NCI-H187 (cell line): ENCODE measurements at regions not wholly inside any gene's neighbourhood (a gene's known extent, or its start where the extent isn't known, plus 50 kb on each side); places are given as distances from the start of the nearest gene placed in this dataset.

Source experiments
- DNase-seq, 2 experiments: peaks; one replicate each; lab custom pipeline; 2025; lab: John Stamatoyannopoulos, UW

DNA sequence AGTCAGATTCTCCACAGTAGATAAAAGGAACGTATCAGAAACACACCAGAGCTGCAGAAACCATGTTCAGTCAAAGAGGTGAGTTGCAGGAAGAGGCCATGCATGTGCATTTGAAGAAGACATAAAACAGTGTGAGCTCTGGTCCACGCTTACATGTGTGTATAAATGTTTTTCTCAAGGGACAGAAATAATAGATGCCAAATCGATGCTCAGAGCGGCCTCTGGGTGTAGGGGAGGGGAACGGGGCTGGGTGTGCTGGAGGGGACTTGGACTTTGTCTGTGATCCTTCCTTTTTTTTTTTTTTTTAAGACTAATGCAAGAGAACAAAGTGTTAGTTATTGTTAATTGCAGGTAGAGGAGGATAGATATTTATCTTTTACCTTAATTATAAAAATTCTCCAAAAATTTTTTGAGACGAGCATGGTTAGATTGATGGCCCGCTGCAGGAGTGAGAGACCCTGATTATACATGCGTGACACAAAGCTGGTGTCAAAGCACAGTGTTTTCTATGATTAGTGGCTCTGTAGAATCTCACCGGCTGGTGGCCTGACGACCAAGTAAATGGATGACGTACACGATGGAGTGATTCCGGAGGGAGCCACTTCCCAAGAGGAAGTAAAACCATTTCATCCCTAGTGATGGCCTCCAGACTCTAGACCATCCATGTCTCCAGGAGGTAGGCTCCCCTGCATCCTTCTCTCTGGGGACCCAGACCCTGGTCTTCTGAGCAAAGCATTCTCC is 240.2 kb downstream of the ENGASE start:
- no peak for DNase-seq

DNA sequence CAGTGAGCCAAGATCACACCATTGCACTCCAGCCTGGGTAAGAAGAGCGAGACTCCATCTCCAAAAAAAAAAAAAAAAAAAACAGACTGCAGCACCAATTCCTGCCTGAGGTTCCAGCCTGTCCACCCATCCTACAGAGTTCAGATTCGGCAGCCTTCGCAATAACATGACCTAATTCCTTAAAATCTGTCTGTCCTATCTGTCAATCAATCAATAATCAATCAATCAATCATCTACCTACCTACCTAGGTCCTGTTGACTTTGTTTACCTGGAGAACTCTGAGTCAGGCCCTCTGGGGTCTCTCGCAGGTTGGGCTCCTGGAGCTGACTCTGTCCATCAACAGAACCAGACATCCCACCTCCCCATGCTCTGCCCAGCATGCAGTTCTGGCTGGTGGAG is 236.7 kb downstream of the ENGASE start:
- no peak for DNase-seq

DNA sequence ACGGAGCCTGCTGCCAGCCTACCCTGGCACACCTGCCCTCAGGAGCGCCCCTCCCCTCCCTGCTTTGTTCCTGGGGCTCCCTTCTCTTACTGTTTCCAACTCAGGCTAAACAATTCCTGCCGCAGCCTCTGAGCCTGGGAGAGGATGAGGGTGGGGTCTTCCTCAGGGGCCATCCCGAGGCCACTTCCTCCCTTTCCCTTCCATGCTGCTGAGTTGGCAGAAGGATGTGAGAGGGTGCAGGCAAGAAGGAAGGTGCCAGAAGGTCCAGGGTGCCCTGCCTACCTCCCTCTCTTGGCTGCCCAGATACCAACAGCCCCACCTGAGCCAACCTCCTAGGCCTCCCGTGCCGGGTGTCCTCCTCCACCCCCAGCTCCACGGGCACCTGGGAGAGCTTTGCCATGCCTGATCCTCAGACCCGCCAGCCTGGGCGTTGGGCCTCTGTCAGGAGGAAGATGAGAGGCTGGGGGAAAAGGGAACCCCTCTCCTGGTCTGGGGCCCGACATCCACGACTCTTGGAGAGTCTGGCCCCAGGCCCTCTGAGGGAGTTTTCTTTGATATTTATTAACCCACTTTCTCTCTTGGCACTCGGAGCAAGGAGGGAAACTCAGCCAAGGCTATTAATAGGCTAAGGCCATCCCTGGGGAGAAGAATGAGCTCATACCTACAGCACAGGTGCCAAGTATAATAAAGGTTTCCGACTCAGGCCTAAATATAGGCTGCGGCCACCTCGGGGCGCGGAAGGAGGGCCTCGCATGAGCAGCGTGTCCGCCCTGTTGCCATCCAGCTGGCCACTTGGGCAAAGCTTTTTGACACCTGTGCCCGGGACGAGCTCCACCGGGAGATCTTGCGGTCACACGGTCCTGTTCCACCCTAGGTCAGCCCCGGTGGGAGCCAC is 232.0 kb downstream of the ENGASE start:
- no peak for DNase-seq

DNA sequence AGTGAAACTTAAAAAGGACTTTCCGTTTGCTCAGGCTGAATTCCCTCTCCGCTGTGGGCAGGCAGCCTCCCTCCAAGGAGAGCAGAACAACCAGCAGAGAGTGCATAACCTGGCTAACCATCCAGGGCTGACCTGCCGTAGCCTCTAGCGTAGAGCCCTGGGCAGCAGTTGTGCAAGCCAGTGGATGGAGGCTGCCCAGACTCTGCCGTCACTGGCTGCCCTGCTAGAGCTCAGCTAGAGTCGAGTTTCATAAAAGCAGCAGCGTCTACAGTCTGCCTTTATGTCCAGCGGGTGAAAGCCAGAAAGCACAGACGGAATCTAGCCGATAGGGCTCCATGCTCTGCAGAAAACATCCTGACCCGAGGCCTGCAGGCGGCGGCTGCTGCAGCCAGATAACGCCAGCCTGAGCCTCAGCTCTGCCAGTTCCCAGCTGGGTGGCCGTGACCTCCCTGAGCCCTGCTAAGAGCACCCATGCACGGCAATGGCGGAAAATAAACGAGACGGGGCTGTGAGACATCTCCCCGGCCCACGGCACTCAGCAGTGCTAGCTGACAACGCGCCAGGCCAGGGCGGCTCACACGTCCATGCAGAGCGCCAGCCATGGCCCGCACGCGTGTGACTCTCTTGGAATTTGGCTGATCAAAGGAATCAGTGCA is 231.3 kb downstream of the ENGASE start:
- DNase-seq, result no peak

DNA sequence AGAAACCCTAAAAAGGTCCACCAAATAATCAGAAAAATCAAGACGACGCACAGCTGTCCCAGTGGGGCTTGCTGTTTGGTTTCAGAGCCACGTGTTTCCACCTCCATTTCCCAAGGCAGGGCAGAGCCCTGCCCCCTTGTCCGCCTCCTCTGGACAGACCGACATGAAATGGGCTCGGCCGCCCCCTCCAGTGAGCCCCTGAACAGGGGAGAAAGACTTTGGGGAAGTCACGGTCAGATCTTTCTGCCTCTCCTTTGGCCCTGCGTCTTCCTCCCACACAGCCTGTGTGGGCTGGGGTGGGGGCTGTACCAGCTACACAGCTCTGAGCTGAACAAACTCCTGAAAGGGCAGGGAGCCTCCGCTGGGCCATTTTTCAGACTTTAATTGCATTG is 230.7 kb downstream of the ENGASE start:
- DNase-seq, result no peak

DNA sequence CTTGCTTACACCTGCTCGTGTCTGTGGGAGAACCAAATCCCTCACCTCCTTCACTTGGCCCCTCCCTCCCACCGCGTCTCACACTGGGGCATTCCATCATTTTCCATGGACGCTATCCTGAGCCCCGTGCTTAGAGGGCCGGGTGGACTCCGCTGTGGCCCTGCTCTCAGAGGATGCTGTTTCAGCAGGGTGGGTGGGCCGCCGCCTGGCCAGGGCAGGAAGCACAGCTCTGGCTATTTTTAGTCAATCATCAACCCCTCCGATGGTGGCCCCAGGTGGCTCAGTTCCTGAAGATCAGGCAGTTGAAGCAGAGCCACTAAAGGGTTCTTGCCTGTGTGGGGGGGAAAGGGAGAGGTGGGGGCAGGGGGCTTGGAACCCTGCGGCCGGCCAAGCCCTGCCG is 230.3 kb downstream of the ENGASE start:
- DNase-seq, result no peak

DNA sequence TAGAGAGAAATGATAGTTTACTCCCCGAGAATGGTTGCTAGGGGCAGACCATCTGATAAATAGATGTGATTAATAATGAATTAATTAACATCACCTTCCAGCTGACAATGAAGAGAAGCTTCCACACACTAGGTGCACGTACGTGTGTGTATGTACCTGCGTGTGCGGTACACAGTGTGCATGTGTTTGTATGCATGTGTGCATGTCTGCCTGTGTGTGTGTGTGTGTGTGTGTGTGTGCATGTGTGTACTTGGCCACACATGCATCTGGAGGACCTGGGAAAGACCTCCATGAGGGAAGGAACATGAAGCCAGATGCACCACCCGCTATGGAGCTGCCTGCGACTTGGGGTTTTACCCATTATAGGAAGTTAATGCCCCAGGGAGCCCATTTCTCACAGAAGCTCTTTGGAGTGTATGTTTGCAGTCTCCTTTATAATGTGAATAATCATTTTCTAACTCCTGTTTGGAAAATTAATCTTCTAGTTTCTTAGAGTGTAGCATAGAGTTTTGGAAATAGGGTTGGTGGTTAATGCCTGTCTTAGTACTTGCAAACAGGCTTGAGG is 229.1 kb downstream of the ENGASE start:
- no peak for DNase-seq

DNA sequence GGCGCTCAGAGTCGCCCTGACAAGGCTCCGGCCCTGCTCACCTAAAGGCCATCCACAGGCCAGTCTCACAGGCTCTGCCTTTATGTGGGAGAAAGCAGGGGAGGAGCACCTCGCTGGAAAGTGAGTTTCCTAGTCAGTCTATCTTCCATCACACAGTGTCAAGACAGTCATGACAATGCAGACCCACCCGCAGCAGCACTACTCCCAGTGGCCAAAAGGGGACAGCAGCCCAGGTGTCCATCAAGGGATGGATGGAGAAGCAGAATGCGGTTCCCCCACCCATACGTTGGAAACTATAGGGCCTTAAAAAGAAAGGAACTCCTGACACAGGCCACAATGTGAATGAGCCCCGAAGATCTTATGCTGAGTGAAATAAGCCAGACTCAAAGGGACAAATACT is 226.8 kb downstream of the ENGASE start:
- DNase-seq, result no peak

DNA sequence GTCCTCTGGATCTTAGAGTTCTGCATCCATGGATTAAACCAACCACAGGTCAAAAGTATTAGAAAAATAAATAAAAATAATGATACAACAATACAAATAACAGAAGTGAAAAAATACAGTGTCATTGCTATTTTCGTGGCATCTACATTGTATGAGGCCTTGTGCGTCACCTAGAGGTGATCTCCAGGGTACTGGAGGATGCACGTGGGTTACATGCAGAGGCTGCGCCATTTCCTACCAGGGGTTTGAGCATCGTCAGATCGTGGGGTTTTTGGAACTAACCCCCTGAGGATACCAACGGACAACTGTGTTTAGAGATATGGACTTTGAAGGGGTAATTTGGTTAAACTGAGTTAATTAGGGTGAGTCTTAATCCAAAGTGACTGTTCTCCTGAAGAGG is 224.7 kb downstream of the ENGASE start:
- no peak for DNase-seq

DNA sequence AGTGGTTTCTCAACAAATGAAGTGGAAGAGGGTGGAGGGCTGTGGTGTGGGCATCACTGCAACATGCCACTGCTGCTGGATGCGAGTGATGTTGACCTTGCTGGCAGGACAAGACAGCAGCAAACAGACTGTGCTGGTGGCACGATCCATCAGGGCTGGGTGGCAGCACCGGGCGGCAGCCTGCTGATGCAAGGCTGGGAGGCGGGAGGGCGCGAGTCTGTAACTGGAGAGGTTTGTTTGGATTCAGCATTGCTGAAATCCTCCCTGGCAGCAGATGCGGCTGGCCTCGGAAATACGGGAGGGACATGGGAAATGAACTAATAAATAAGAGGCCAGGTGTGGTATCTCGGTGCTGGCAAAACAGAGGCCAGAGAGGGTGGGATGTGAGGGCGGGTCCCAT is 224.2 kb downstream of the ENGASE start:
- DNase-seq, result peak in 1 of 2 experiments; percentile 43

DNA sequence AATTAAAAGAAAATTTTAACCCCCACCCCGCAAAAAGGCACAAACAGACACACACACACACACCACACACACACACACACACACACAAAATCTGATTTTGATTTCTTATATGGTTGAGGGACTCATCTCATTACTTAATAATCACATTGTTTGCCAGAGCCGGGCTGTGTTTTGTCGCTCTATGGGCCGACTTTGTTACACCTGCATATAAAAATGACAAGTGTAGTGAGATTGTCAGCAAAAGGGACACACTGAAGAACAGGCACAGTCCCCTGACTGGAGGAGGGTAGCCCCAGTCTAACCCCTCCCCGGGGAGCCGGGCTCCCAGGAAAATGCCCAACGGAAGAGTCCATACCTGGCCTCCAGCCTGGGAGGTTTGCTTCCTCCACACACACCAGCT is 221.6 kb downstream of the ENGASE start:
- DNase-seq, result no peak

DNA sequence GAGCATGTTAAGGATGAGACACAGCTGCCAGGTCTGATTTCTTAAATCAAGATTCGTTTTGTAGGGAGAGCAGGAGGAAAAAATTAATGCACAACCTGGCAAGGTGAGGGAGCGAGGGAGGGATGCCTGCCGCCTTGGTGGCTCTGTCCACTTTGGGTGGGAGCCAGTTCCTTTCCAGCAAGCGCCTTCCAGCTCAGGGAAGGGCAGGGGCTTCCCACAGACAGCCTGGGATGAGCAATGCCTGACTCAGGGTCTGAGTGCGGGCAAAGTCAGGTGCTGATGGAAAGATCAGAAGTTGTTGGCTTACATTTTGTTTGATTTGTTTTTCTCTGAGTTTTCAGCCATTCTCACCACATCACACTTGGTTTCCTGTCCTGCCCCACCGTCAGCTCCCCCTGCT is 220.7 kb downstream of the ENGASE start:
- DNase-seq, result no peak

DNA sequence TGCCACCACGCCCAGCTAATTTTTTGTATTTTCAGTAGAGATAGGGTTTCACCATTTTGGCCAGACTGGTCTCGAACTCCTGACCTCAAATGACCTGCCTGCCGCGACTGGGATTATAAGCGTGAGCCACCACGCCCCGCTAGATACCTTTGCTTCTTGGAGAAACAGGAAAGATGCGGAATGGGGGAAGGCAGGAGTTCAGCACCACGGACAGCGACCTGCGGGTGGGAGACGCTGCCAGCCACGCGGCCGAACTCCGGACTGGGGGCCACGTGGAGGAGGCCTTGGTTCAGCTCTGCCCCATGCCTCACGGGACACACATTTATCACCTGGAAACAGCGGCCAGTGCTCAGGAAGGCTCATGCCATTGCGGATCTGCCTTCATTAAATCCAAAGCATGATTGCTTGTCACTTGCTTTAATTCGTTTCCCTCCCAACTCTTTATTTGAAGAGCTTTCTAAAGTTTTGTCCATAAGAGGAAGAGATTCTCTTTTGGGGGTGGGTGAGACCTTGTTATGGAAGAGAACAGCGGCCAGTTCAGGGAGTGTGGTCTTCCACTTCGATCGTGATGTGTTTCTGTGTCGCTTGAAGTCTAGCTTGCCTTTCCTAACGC is 219.9 kb downstream of the ENGASE start:
- DNase-seq, result no peak

DNA sequence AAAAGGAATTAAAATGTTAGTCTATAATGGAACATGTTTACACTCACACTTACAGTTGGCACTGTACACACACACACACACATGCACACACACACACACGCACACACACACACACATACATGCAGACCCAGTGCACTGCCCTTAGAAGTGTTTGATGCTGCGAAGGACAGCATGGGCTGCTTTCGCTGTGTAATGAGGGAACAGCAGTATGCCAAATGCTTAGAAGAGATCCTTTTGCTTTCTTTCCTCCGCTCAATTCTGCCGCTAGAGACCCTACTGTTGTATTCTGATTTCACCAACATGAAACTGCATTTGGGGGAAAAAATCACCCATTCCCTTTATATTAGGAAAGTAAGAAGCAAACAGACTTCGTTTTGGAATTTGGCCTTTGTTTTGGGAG is 217.9 kb downstream of the ENGASE start:
- DNase-seq, result no peak

DNA sequence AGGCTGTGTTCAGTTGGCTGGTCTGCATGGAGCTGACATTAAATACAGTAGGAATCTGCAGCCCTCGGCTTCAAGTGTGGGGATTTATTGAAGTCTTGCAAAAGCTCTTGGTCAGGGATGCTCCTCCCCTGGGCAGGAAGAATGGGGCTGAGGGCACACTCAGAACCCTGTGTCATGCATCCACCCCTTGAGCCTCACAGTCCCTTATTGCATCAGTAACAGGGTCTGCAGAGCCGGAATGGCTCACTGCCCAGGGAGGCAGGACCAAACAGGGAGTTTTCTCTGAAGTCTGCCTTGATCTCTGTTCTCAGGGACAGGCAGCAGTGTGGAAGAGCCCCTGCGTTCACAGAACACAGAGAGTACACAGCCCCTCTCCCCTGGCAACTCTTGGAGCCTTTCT is 216.8 kb downstream of the ENGASE start:
- no peak for DNase-seq

DNA sequence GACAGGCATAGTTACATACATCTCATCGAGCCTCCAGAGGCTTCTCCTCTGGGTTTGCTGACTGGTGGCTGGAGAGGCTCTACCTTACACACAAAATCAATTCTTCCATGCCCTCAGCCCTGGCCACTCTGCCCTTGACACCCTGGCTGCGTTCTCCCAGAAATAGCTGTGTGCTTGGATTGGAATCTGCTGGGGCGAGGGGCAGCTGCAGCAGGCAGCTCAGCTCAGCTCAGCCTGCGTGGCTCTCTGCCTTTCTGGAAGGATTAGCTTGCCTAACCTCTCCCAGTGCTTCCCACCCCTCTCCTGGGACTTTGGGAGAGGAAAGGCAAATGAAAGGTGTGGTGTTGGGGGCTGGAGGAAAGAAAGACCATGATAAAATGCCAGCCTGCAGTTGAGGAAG is 216.1 kb downstream of the ENGASE start:
- no peak for DNase-seq

DNA sequence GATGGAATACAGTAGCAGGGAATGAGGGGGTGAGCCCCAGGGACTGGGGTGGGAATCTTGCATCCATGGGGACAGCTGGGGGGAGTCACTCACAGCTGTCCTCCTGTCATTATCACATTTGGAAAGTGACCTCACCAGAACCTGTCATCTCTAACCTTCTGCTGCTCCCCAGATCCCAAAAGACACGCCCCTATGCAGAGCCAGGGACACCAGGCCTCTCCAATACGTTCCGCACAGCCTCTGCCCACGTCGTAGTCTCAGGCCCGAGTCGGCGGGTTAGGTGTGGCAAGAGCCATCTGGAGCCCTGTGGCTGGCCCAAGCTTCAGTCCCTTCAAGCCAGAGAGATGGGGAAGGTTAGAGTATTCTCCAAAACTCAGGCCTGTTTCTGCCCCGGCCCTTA is 214.3 kb downstream of the ENGASE start:
- no peak for DNase-seq

DNA sequence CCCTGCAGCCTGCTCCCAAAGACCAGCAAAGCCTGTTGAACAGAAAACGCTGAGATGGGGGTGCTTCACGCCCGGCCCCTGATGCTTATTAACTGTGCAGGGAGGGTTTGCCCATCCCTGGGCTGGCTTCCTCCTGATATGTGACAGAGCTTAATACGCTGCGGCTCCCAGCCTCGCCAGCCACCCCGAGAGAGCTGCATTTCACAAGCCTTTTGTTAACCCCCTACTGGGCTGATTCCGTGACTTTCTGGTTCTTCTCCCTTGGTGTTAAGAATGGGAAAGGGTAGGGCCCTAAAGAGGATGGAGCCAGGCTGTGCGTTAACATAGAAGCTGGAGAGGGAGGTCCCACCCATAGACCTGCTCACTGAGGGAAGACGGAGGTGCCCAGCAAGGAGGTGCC is 211.8 kb downstream of the ENGASE start:
- DNase-seq, result no peak

DNA sequence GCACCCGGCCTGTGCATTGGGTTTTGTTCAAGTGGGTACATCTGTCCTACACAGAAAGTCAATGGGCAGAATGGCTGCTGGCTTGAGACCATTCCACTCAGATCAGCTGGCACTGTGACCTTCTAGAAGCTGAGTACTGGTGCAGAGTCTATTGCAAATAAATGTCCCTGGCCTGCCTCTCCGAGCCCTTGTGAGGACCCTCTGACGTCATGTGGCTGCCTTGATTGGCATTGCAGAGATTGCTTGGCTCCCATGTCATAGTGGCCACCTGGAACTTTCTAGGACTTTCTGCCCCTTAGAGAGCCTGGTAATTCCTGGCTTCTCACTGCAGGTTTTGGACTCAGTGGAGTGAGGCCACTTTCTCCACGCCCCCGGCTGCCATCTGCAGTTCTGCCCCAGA is 211.3 kb downstream of the ENGASE start:
- no peak for DNase-seq

DNA sequence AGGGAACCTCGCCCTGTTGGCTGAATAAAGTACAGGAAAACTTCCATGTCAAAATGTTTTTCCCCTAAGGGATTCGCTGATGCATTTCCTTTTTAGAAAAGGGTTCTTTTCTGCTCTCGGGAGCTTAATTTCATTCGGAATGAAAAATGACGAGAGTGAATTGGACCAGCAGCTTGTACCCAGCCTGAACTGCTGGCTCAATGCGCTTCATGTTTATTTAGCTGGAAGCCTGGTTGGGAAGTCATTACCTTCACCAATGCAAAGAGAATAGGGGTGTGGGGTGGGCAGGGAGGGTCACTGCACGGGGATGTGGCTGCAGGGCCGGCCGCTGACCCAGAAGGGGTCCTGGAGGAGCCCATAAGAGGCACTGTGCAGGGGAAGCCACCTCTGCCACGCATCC is 207.7 kb downstream of the ENGASE start:
- no peak for DNase-seq

DNA sequence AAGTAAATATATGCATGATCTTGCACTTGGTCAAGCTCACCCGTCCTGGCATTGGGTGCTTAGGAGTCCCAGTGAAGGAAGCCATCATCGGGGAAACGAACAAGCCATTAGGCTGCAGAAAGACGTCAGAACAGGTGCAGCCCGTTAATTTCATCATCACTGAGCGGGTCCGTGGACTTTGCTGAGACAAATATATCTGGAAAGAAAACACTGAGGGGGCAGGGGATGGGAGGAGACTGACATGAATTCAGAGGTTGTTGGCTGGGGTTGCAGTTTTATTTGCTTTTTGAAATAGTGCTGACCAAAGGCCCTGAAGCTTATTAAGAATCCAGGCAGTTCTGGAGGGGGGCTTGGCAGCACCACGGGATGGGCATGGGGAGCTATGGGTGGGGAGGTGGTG is 207.2 kb downstream of the ENGASE start:
- no peak for DNase-seq

DNA sequence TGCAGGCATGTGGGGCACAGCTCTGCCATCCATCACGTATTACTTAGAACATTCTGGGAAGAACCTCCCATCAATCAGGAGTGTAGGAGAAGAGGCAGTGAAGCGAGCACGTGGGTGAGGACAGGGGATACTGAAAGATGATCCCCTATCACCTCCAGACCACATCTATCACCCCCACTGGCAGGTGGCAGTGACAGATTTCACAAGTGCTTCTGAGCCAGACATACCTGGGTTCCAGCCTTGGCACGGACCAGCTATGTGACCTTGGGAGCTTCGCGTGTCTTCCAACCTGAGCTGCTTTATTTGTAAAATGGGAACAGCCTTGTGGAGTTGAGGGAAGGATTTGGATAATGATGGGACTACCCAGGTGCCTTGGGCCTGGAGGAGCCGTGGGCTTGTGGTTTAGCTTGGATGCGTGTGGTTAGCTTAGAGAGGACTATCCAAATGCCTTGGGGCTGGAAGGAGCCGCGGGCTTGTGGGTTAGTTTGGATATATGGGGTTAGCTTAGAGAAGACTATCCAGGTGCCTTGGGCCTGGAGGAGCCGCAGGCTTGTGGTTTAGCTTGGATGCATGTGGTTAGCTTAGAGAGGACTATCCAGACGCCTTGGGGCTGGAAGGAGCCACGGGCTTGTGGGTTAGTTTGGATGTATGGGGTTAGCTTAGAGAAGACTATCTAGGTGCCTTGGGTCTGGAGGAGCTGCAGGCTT is 206.4 kb downstream of the ENGASE start:
- peak in 1 of 2 experiments; percentile 59 for DNase-seq
